HG03097 (cell line): ENCODE measurements at regions not wholly inside any gene's neighbourhood (a gene's known extent, or its start where the extent isn't known, plus 50 kb on each side); places are given as distances from the start of the nearest gene placed in this dataset.

Experiments
- ATAC-seq: cut with Tn5 transposase; IDR thresholded peaks from one replicate; pipeline ENCODE4 v1.9.1; 2021; ENCODE audit not compliant: unreplicated experiment, low FRiP score

DNA sequence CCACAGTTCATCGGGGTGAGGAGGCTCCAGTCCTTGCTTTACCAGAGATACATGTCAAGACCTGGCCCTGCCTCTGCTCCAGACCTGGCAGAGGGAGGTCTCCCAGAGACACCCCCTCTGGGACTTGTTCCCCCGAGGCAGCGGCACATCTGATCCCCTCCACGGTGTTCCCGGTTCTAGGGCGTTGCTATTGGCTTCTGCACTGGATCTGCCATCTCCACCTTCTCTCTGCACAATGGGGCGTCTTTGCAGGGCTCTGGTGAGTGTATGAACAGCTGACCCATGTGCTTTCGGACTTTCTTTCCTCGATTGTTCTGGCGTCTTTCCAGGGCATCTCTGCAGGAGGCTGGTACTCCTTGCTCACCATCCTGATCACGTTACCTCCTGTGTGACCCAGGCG lies 930.4 kb downstream of the TBC1D22A start:
- ATAC-seq = no peak

DNA sequence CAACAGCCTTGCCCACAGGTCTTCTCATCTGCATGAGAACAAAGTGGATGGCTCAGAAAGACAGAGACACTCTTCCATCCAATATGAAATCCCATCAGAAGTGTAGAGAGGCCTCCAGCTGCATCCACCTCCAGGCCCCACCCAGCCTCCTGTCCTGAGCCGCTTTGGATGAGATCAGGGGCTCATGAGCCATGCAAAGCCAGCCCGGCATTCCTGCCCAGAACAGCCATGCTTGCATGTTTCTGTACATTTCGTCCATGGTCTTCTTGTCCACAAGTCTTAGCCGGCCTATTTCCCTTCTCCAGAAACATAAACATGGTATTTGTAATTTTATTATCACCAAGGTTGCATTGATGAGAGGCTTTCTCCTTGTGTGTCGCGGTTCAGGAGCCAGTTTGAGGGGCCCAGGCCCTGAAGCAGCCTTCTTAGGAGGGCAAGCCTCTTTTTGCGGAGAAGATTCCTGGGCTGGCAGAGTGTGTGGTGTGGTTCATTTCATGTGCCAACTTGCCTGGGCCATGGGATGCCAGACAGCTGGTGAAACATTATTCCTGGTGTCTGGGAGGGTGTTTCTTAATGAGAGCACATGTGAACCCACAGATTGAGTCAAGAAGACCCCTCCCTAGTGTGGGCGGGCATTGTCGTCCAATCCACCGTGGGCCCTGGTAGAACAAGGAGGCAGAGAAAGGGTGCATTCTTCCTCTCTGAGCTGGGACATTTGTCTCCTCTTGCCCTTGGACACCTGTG lies 928.9 kb downstream of the TBC1D22A start:
- ATAC-seq = no peak

DNA sequence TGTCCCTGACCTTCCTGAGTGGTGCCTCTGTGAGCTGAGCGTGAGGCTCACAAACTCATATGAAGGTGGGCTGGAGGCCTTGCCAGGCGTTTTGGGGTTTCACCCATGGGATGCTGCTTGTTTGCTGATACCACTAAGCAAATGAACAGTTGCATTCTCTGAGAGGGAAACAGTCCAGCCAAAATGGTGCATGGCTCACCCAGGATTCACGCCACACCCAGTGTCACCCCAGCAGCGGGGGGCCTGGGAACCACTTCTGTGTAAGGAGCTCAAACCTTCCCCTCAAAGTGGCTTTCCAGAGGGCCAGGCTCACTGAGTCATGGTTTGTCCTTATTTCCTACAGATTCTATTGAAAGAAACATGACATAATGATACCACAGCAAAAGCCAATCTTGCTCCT lies 928.1 kb downstream of the TBC1D22A start:
- ATAC-seq = no peak

DNA sequence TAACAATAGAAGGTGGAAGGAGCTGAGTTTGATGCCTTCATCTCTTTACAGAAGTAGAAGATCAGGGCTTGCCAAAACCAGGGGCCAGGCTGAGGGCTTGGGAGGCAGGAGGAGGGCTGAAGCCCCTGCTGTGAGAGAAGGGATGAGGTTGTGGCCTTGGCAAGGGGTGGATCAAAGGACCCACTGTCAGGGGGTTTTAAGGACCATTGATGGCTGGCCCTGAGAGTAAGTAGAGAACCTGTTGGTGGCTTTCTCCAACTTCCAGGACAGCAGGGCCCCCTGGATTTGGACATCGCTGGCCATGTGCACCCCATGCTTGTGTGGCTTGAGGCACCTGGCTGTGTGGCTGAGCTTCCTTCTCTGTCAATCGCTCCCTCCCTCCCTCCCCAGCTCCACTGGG lies 927.7 kb downstream of the TBC1D22A start:
- ATAC-seq = no peak

DNA sequence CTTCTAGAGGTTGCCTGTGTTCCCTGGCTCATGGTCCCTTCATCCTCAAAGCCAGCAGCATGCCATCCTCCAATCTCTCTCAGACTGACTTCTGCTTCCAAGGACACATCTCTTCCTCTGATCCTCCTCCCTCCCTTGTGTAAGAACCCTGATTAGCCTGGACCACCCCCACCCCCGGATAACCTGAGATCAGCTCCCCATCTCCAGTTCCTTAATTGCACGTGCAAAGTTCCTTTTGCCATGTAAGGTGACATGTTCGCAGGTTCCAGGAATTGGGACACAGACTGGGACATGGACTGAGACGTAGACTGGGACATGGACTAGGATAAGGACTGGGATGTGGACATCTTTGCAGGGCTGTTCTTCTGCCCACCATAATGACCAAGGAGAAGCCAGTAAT lies 925.3 kb downstream of the TBC1D22A start:
- no peak for ATAC-seq

DNA sequence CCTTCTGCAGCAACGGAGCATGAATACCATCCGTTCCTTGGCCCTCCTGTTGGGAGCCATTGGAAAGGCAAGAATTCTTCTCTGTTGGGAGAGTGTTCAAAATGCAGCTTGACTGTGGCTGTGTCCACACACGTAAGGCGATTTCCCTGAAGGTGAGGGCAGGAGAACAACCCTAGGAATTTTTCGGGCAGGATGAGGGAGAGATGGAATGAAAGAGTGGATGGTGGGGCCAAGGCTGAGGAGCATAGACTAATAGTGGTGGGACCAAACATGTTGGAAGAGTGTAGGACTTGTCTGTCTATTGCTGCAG lies 924.9 kb downstream of the TBC1D22A start:
- ATAC-seq = no peak

DNA sequence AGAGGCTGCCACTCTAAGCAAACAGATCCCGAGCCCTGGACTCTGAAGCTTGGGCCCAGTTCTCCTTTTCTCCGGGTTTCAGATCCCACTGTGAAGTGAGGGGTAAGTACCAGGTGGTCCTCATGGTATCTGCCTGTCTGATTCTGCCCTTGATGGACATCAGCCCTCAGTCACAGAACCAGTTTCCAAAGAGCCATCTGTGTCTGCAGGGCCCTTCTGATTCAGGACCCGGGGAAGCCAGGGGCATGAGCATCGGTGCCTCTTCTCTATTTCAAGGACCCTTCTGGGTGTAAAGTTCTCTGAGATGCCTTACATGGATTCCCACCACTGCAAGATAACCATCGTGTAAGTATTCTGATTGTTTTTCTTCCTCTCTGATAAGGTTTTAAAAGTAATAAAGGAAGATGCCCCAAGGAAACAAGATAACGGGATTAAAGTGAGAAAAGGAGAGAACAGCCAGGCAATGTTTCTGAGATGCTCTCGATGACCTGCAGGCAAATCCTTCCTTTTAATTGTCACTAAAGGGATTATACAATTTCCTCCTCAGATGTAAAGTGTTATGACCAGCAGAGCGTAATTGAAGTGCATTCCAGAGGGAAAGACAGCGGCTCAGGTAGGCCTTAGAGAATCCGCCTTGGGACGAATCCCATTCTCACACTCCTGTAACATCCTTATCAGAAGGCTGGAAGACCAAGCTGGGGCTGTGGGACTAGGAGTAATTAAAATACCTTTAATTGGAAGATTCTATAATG lies 924.3 kb downstream of the TBC1D22A start:
- no peak for ATAC-seq

DNA sequence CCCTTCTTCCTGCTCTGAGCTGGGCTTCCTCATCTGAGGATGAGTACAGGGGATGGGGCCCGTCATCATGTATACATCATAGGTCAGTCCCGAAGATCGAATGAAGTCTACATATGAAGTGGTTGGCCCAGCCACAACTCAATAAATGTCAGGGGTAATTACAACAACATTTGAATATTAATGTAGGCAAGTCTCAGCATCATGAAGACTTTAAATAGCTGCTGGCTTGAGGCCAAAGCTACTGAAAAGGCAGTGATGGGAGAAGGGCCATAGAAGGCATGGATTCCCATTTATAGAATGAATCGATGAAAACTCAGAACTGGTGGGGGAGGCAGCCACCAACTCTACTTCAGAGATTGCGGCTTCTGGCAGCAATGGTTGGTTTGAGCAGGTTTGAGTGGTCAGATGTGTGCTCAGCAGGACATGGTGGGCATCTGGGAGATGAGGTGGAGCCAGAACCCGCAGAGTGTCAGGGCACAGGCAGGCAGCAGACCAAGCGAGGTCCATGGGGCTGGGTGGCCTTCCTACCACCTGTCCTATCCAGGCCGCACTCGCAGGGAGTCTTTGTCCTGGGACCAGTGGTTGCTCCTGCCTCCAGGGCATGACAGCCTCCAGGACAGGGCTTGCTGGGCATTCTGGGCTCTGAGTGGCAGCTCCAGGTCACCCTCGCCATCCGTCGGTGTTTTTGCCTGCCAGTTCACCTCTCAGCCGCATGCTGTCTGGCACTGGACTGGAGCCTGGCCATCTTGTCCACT lies 919.1 kb downstream of the TBC1D22A start:
- ATAC-seq = no peak

DNA sequence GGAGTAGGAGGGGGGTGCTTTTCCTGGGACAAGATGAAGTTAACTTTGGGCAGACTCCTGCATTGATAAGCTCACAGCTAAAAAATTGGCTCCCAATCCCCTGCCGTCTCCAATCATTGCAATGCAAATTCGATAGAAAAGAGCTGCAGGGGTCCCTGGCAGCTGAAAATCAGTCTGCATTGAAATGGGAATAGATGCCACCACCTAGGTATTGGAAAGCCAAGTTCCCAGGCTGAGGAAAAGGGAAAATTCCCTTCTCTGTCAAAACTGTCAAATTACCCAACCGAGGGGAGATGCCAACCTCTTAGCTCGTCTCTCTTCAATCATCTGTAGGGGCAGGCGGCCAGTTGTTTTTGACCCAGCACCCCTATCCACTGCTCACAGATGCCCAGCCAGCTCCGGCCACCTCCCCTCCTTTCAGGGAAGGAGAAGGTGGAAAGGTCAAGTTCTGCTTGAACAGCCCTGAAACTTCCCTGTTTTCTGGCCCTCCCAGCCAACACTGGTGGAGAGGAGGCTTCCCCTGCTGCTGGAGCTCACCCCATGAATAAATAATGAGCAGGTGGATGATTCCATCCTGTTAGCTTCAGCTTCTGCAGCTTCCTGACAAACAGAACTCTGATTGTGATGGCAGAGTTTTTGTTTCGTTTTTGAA lies 916.3 kb downstream of the TBC1D22A start:
- no peak for ATAC-seq

DNA sequence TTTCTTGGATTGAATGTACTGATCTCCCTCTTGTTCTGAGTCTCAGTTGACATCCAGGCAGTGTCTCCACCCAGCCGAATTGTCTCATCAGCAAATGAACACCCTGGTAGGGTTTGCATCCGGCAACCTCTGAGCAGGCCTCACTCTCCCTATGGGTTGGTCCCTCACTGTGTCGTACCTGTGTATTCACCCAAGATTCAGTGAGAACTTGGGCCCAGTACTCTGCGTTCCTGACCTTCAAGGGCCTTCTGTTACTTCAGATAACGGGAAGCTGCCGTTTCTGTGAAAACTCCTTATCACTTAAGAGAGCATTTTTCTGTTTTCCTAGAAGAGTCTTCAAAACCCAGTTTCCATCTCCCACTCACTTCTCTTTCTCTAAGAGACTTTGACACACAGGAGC lies 915.6 kb downstream of the TBC1D22A start:
- ATAC-seq = no peak

DNA sequence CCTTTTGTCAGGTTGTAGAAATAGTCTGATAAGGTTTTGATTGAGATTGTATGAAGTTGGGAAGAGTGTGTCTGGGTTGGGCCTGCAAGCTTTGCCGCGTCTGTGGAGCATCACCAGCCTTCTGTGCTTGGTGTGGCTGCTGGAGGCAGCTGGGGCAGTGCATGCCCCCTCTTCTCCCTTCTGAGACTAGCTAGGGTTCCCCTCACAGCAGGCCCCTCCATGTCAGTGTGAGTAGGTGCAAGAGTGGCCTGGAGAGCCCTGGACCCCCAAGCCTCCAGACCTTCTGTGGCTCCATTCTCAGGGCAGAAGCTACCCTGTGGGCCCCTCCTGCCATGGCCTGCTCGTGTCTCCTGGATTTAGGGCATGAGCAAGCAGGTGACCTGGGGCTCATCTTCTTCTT lies 914.2 kb downstream of the TBC1D22A start:
- no peak for ATAC-seq

DNA sequence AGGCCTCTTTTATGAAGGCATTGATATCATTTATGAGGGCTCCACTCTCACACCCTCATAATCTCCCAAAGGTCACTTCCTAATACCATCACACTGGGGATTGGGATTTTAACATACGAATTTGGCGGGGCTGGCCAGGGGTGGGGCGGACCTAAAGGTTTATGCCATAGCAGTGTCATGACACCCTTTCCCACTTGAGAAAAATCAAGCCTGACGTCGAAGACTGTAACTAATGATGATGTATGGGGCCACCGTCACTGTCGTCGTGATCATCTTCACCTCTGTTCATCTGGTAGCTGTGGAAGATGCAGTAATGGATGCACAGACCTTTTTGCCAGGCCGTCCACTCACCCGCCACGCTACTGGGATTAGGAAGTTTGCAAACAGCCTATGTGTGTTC lies 912.1 kb downstream of the TBC1D22A start:
- no peak for ATAC-seq

DNA sequence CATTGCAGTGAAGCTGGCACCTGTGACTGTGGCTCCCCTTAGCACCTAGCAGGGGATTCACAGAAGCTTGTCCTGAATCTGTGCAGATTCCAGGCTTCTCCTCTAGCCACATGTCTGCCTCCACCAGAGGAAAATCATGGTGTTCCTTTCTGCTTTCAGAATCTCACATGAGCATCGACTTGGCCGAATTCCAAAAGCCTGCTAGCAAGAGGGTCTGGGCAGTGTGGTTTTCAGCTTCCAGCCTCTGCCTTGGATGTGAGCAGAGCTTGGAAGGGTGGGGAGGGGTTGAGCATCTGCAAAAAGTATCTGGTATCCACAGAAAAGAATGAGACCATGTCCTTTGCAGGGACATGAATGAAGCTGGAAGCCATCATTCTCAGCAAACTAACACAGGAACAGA lies 911.1 kb downstream of the TBC1D22A start:
- ATAC-seq = no peak

DNA sequence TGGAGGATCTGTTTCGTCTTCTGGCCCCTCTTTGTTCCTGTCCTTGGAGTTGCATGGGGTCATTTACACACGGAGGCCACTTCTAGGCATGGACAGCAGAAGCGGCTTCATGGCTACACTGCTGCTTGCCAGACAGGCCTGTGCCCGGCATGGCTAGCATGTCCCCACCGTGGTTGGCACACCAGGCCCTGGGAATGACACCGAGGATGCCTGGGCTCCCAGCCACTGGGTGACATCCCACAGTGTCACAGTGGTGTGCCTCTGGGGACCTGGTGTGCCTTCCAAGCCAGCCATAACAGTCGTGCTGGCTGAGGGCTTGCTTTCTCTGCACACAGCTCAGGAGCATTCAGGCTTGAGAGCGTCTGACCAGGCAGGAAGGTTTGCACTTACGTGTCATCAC lies 910.1 kb downstream of the TBC1D22A start:
- no peak for ATAC-seq

DNA sequence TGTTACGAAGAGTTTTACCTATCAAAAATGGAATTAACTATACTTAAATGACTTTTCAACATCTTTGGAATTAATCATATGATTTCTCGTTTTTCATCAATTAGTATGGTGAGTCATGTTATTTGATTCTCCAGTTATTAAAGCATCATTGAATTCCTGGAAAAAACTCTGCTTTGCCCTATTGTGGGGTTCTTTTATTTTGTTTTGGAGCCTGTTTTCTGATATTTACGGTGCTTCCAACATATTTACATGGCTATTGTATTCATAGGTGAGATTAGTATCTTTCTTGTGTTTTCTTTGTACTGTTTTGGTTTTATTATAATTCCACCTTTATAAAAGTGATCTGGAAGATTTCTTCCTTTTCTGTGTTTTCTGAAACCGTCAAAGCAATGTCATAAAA lies 902.7 kb downstream of the TBC1D22A start:
- no peak for ATAC-seq

DNA sequence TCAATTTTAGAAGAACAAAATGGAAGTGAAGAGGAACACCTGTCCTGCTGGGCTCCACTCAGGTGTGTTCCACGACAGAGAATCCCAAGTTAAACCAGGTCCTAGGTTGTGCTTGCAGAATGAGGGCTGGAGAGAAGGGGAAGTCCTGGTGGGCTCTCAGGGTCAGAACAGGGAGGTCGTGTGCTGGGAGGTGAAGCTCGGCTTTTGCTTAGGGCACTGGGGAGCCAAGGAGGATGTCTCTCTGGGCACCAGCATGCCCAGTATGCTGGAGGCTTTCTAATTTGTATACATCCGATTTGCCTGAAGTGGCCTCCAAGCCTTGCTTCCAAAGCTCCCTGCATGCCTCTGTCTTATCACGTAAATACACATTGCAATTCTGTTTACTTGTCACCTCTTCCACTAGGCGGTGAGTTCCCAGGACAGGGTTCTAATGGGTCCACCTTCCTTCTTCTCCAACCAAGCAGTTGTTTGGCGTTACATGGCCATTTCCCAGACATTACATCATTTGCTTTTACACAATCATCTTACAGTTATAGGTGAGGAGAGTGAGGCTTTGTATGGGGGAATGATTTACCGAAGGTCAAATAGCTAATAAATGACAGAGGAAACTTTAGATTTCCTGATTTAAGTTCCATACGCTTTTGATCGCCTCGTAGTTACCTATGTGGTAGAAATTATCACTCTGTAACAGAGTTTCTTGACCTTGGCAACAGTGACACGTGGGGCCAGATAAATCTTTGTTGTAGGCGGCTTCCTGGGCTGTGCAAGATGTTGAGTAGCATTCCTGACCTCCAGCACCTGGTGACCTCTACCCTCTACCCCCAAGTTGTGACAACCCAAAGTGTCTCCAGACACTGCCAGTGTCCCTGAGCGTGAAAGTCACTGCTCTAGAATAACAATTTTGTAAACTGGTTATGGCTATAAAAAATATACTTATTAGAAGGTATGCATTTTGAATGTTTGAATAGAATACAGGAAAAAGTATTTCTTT lies 901.5 kb downstream of the TBC1D22A start:
- no peak for ATAC-seq

DNA sequence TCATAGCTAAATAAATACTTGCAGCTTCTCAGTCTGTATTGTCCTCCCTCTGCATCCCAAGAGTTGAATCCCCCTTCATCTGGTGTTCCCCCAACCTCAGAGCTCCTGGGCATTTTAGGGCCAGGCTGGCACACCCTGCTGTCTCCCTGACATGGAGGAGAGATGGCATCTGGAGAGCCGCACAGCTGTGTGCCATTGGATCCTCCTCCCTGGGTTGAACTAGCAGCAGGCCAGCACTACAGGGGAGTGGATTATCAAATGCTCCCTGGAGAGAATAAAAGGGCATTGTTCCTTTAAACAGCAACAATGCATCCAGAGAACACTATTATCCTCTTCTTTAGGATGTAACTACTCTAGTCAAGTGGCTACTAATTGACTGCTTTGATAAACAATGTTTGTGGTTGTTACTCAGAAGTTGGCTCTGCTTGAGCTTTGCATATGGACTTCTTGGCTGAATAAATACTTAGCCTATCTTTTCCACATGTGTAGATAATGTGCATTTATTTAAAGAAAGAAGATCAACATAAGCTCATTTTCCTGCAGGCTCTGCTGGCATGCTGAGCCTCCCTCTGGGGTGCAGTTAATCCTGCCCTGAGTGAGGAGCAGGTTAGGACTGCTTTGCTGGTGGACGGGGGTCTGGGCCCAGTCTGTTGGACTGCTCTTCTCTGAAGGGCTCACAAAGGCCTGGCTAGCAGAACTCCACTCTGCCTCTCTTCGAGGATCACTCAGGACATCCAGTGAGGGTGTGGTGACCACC lies 897.2 kb downstream of the TBC1D22A start:
- no peak for ATAC-seq

DNA sequence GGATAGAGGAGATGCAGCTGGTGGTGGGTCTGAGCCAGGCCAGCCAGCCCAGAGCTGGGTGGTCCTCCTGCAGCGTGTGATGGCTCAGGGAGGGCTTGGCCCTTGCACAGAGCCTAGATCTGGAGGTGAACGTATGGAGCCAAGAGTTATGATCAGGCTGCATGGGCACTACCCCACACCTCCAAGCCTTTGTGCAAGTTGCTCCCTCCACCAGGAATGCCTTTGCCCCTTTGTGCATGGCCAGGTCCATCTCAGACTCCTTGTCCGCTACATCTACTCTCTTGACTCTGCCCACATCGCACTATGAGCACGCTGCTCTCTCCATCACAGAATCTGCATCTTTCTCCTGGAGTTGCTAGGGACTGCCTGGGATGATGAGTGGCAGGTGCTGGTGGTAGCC lies 895.7 kb downstream of the TBC1D22A start:
- no peak for ATAC-seq

DNA sequence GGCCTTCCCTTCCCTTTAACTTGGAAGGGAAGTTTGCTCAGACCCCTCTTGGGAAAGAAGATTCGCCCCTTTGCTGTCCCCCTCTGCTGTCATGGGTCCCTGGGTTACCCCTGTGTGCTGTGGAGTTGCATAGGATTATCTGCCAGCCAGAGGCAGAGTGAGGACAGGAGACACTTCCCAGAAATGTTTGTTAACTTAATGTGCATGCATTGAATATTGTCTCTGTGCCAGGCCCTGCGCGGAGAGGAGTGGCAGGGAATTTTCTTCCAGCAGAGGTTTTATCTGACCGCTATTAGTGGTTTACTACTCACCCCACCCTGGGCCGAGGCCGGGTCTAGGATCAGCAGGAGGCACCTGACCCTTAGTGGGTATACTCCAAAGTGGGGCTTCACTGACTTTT lies 894.8 kb downstream of the TBC1D22A start:
- ATAC-seq = no peak
